ENCODE measurements at regions not wholly inside any gene's neighbourhood (a gene's known extent, or its start where the extent isn't known, plus 50 kb on each side); places are given as distances from the start of the nearest gene placed in this dataset.

DNA sequence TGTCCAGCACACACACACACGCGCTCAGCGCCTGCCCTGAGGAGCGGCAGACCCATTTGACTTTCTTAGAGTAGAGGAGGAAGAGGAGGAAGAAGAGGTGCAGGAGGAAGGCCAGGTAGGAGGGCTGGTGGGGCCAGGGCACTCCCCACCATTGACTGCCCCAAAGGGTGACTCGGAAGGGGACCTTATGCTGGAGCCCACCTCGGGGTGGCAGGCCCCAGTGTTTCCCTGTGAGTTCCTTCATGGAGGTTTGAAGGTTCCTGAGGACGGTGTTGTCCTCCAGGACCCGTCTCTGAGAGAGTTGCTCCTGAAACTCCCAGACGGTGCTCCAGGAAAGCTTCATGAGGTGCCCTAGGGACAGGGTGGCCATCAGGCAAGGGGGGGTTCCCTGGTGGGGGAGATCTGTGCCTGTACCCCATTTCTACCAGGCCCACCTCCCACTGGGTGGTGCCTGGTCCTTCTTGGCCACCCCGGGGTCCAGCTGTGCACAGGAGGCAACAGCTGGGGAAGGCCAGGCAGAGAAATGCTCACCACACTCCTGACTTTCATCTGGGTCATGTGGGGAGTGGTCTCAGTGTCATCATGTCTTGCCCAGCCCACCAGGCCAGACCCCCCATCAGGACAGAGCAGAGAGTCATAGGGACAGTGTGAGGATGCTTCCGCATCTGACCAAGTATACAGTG is 89.5 kb downstream of the TNFRSF13B start (continued):
- TF ChIP-seq, protein P1, sequence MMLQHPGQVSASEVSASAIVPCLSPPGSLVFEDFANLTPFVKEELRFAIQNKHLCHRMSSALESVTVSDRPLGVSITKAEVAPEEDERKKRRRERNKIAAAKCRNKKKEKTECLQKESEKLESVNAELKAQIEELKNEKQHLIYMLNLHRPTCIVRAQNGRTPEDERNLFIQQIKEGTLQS (IDR thresholded peaks at IDR 0.05): no peak
- TF ChIP-seq, protein P2, sequence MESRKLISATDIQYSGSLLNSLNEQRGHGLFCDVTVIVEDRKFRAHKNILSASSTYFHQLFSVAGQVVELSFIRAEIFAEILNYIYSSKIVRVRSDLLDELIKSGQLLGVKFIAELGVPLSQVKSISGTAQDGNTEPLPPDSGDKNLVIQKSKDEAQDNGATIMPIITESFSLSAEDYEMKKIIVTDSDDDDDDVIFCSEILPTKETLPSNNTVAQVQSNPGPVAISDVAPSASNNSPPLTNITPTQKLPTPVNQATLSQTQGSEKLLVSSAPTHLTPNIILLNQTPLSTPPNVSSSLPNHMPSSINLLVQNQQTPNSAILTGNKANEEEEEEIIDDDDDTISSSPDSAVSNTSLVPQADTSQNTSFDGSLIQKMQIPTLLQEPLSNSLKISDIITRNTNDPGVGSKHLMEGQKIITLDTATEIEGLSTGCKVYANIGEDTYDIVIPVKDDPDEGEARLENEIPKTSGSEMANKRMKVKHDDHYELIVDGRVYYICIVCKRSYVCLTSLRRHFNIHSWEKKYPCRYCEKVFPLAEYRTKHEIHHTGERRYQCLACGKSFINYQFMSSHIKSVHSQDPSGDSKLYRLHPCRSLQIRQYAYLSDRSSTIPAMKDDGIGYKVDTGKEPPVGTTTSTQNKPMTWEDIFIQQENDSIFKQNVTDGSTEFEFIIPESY (IDR thresholded peaks at IDR 0.05; ENCODE audit: extremely low read depth, insufficient replicate concordance, low read length): no peak
- TF ChIP-seq ZNF274 (IDR thresholded peaks at IDR 0.05; ENCODE audit: low read depth, low read length) (no peak), POLR2AphosphoS5 (IDR thresholded peaks at IDR 0.05; ENCODE audit: low read depth, low read length) (no peak)

DNA sequence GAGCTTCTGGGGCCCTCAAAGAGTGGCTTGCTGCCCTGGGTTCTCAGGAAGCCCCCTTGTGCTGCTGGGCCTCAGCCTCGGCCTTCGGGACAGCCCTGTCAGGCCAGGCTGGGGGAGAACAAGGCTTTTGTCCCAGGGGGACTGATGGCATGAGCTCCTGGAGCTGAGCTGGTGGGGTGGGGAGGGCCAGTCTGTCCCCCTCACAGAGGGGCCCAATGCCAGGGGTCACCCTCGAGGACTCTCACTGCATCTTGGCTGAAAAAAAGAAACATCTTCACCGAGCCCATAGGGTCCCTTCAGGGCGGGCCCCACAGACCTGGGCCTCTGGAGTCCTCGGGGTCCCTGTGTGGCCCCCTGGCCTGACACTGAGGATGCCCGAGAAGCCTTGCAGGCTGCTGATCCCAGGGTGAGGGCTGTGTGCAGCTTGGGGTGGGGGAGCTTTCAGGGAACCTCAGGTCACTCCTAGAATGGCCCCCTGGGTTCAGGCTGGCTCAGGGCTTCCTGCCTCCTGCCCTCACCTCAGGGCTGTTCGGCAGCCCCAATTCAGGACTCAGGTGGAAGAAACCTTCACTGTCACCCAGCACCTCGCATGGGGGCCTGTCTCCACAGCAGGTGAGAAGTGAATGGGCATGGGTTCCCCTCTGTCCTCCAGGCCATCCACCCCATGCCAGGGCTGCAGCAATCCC is 90.5 kb downstream of the TNFRSF13B start:
- no peak for ATAC-seq
- Histone ChIP-seq H2AFZ (ENCODE audit: low read depth, low read length, poor library complexity, severe bottlenecking) (no peak overlapping the region), H4K20me1 (ENCODE audit: insufficient read depth) (no peaks in the 10 kb centered on the region)

More for the DNA sequence above, 90.5 kb downstream of the TNFRSF13B start:
- no peaks in the 10 kb centered on the region for H3K27me3 ChIP-seq (ENCODE audit: insufficient read depth, low read length)
- intact Hi-C loops (cut with micrococcal nuclease): no loop called here
- CTCF ChIA-PET: no interaction called here
- H3K4me3 ChIP-seq (replicated peaks in 1 of 2; ENCODE audit: low read depth in 1 of 2, low read length in 2 of 2): no peak overlapping the region
- no peaks in the 10 kb centered on the region for H3K79me2 ChIP-seq (ENCODE audit: insufficient read depth, low read length)
- H3K4me2 ChIP-seq (ENCODE audit: low read length): no peak overlapping the region
- BruUV-seq (replicated peaks): no TSS peak
- H3K27ac ChIP-seq (ENCODE audit: low read depth, low read length): no peak overlapping the region
- no peak overlapping the region for H3K9ac ChIP-seq (ENCODE audit: low read length)
- no peak for DNase-seq (ENCODE audit: low read depth, low spot score)
- no peaks in the 10 kb centered on the region for H3K36me3 ChIP-seq (ENCODE audit: control insufficient read depth in 1 of 2, insufficient read depth in 2 of 2, low read length in 2 of 2)
- H3K9me2 ChIP-seq (ENCODE audit: insufficient read depth): no peaks in the 10 kb centered on the region
- POLR2A ChIA-PET: no interaction called here
- TF ChIP-seq CEBPB (IDR thresholded peaks at IDR 0.05; ENCODE audit: low read depth): no peak
- TF ChIP-seq FOSL1 (IDR thresholded peaks at IDR 0.05; ENCODE audit: low read depth): no peak
- TF ChIP-seq YY1 (IDR thresholded peaks at IDR 0.05; ENCODE audit: extremely low read depth, insufficient replicate concordance, low read depth, low read length): no peak
- no peak for TF ChIP-seq ZFX (IDR thresholded peaks at IDR 0.05)
- TF ChIP-seq, protein P3, sequence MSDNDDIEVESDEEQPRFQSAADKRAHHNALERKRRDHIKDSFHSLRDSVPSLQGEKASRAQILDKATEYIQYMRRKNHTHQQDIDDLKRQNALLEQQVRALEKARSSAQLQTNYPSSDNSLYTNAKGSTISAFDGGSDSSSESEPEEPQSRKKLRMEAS (IDR thresholded peaks at IDR 0.05): no peak
- no peak for TF ChIP-seq ELF1 (IDR thresholded peaks at IDR 0.05; ENCODE audit: borderline replicate concordance, low read depth)
- TF ChIP-seq ZNF274 (IDR thresholded peaks at IDR 0.05; ENCODE audit: low read depth, low read length): no peak
- TF ChIP-seq, protein P4, sequence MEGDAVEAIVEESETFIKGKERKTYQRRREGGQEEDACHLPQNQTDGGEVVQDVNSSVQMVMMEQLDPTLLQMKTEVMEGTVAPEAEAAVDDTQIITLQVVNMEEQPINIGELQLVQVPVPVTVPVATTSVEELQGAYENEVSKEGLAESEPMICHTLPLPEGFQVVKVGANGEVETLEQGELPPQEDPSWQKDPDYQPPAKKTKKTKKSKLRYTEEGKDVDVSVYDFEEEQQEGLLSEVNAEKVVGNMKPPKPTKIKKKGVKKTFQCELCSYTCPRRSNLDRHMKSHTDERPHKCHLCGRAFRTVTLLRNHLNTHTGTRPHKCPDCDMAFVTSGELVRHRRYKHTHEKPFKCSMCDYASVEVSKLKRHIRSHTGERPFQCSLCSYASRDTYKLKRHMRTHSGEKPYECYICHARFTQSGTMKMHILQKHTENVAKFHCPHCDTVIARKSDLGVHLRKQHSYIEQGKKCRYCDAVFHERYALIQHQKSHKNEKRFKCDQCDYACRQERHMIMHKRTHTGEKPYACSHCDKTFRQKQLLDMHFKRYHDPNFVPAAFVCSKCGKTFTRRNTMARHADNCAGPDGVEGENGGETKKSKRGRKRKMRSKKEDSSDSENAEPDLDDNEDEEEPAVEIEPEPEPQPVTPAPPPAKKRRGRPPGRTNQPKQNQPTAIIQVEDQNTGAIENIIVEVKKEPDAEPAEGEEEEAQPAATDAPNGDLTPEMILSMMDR (IDR thresholded peaks at IDR 0.05 in 2 of 3, conservative IDR thresholded peaks at IDR 0.05 in 1 of 3; ENCODE audit: borderline replicate concordance in 1 of 3, insufficient read depth in 1 of 3, low read depth in 2 of 3, low read length in 2 of 3): no peak
- no peak for TF ChIP-seq CBX3 (IDR thresholded peaks at IDR 0.05; ENCODE audit: low read depth)
- TF ChIP-seq, protein P2 (IDR thresholded peaks at IDR 0.05; ENCODE audit: extremely low read depth, insufficient replicate concordance, low read length): no peak
- RAD21 ChIA-PET (ENCODE audit: low non-redundant PET in 1 of 2, low total read pairs in 2 of 2, uncharacterized antibody in 2 of 2, unreplicated experiment in 2 of 2): no interaction called here
- no peaks in the 10 kb centered on the region for H3K9me3 ChIP-seq (ENCODE audit: control insufficient read depth in 1 of 2, insufficient read depth in 1 of 2, low read depth in 1 of 2, low read length in 2 of 2)
- no peaks in the 10 kb centered on the region for H3K4me1 ChIP-seq (ENCODE audit: control insufficient read depth in 1 of 2, insufficient read depth in 2 of 2, low read length in 2 of 2)

Data from HCT116 (cell line).